GM23338 (cell line): ENCODE measurements at regions not wholly inside any gene's neighbourhood (a gene's known extent, or its start where the extent isn't known, plus 50 kb on each side); places are given as distances from the start of the nearest gene placed in this dataset.

ENCODE experiments used
- CTCF ChIP-seq, 2 experiments: fragments of 200-600 bp in 1 of 2; sonication (generic) in 1 of 2; conservative IDR thresholded peaks; 2 replicates each; pipeline versions ENCODE4 v1.5.1 to v1.6.1; 2016 to 2017; ENCODE audit warnings: antibody characterized with exemption in 2 of 2, low read depth in 2 of 2, mild to moderate bottlenecking in 2 of 2, moderate library complexity in 1 of 2
- EZH2 ChIP-seq: fragments of 200-600 bp; sonication (generic); IDR thresholded peaks from one replicate; pipeline ENCODE4 v1.8.0; 2017; ENCODE audit warnings: antibody characterized with exemption, mild to moderate bottlenecking, low read depth; ENCODE audit not compliant: unreplicated experiment

GRCh38 chrX:78506248-78506647 lies 152.9 kb downstream of the RTL3 start:
- TF ChIP-seq CTCF (conservative IDR thresholded peaks at IDR 0.05; ENCODE audit: low read depth in 2 of 2) (no peak), EZH2 (no peak)
